GM12878 (cell line): ENCODE measurements at regions not wholly inside any gene's neighbourhood (a gene's known extent, or its start where the extent isn't known, plus 50 kb on each side); places are given as distances from the start of the nearest gene placed in this dataset.

Experiments
- ATAC-seq: fragments of 200-7000 bp; cut with Tn5 transposase; 3 replicates; pipeline ENCODE4 v1.9.1; 2020; ENCODE audit warnings: mild to moderate bottlenecking, moderate library complexity
- BruUV-seq: library from RNA; stranded (reverse); fragments of 400-500 nt; replicated peaks from 2 replicates; lab custom pipeline; 2021; lab: Mats Ljungman, UMichigan
- CTCF ChIA-PET: fragments of 300-600 bp; sonication (Branson Sonifier 250); formaldehyde crosslinking; extraction: SDS; loops from one replicate; lab custom pipeline; 2021; ENCODE audit warnings: inconsistent platforms; lab: Yijun Ruan, JAX
- POLR2A ChIA-PET: fragments of 350-600 bp; formaldehyde crosslinking; extraction: SDS; loops from one replicate; lab custom pipeline; 2021; ENCODE audit warnings: inconsistent platforms; lab: Charles Lee
- RAD21 ChIA-PET: fragments of 300-600 bp; sonication (Branson Sonifier 250); formaldehyde crosslinking; loops from one replicate; lab custom pipeline; 2023; ENCODE audit warnings: antibody characterized with exemption; ENCODE audit not compliant: unreplicated experiment; lab: Charles Lee
- SMC1A ChIA-PET: fragments of 300-600 bp; sonication (Branson Sonifier 250); formaldehyde crosslinking; loops from one replicate; lab custom pipeline; 2023; ENCODE audit not compliant: unreplicated experiment, uncharacterized antibody; lab: Charles Lee
- DNase-seq: peaks from one replicate; pipeline ENCODE4 v3.0.0-alpha.2; 2011; ENCODE audit warnings: low read depth, low spot score
- FAIRE-seq: peaks from 3 replicates; lab custom pipeline; 2011; peaks lifted over from hg19 to GRCh38; lab: Jason Lieb, UNC
- H2AFZ ChIP-seq: 2 replicates; pipeline ENCODE4 v1.6.0; 2011; ENCODE audit warnings: low read depth, low read length, control low read depth; ENCODE audit not compliant: control insufficient read depth
- H3K27ac ChIP-seq: 2 replicates; pipeline ENCODE4 v1.5.1; 2011; ENCODE audit warnings: control low read depth; ENCODE audit not compliant: control insufficient read depth, insufficient read depth
- H3K27me3 ChIP-seq, 2 experiments: replicated peaks in 1 of 2; 2 replicates each; pipeline versions ENCODE4 v1.6.0 to v1.6.1; 2011; ENCODE audit warnings: low read length in 1 of 2; ENCODE audit not compliant: control insufficient read depth in 2 of 2, insufficient read depth in 2 of 2
- H3K36me3 ChIP-seq, 2 experiments: 2 replicates each; pipeline ENCODE4 v1.5.1; 2011; ENCODE audit warnings: low read length in 1 of 2; ENCODE audit not compliant: control insufficient read depth in 2 of 2, insufficient read depth in 2 of 2
- H3K4me1 ChIP-seq: 2 replicates; pipeline ENCODE4 v1.6.1; 2011; ENCODE audit warnings: mild to moderate bottlenecking, low read length, moderate library complexity, mixed read lengths; ENCODE audit not compliant: control insufficient read depth, insufficient read depth
- H3K4me2 ChIP-seq: 2 replicates; pipeline ENCODE4 v1.6.0; 2011; ENCODE audit warnings: control low read depth; ENCODE audit not compliant: control insufficient read depth, insufficient read depth
- H3K4me3 ChIP-seq: fragments of 200-600 bp; sonication (generic); 2 replicates; pipeline ENCODE4 v1.5.1; 2016
- H3K79me2 ChIP-seq: 2 replicates; pipeline ENCODE4 v1.6.0; 2011; ENCODE audit warnings: low read length; ENCODE audit not compliant: control insufficient read depth, insufficient read depth
- H3K9ac ChIP-seq: 2 replicates; pipeline ENCODE4 v1.8.0; 2011; ENCODE audit warnings: low read length, control low read depth, mixed read lengths; ENCODE audit not compliant: control insufficient read depth, insufficient read depth
- H3K9me3 ChIP-seq: replicated peaks from 3 replicates; pipeline ENCODE4 v1.5.1; 2011; ENCODE audit warnings: mild to moderate bottlenecking, low read length; ENCODE audit not compliant: control insufficient read depth, insufficient read depth
- H4K20me1 ChIP-seq: 2 replicates; pipeline ENCODE4 v1.6.0; 2011; ENCODE audit not compliant: control insufficient read depth, insufficient read depth
- CREM ChIP-seq: IDR thresholded peaks from 2 replicates; pipeline ENCODE4 v1.6.1; 2014; ENCODE audit warnings: antibody characterized with exemption, low read depth
- FOXM1 ChIP-seq: IDR thresholded peaks from 2 replicates; pipeline ENCODE4 v1.6.1; 2012; ENCODE audit warnings: low read depth, mild to moderate bottlenecking, inconsistent platforms, low read length, moderate library complexity
- HCFC1 ChIP-seq: fragments of 150-350 bp; IDR thresholded peaks from 2 replicates; pipeline ENCODE4 v1.6.1; 2014; ENCODE audit warnings: low read length
- IKZF1 ChIP-seq: fragments of 450-650 bp; conservative IDR thresholded peaks from 2 replicates; pipeline ENCODE4 v1.6.1; 2017; ENCODE audit warnings: antibody characterized with exemption, mild to moderate bottlenecking
- MYB ChIP-seq: fragments of 150-350 bp; IDR thresholded peaks from 2 replicates; pipeline ENCODE4 v1.6.1; 2014; ENCODE audit warnings: mild to moderate bottlenecking, low read depth, low read length, borderline replicate concordance
- NFYA ChIP-seq: IDR thresholded peaks from 2 replicates; pipeline ENCODE4 v1.6.1; 2011; ENCODE audit warnings: low read depth, mild to moderate bottlenecking, low read length, improper control_type of control experiment, borderline replicate concordance
- NR2F1 ChIP-seq: fragments of 450-650 bp; conservative IDR thresholded peaks from 2 replicates; pipeline ENCODE4 v1.6.1; 2017; ENCODE audit warnings: mild to moderate bottlenecking
- RELA ChIP-seq: fragments of 450-650 bp; IDR thresholded peaks from 2 replicates; pipeline ENCODE4 v1.8.0; 2014; ENCODE audit warnings: borderline replicate concordance; ENCODE audit not compliant: partially characterized antibody
- SIN3A ChIP-seq: IDR thresholded peaks from 2 replicates; pipeline ENCODE4 v1.6.1; 2012; ENCODE audit warnings: low read depth, low read length, improper control_type of control experiment
- SMC3 ChIP-seq: IDR thresholded peaks from 2 replicates; pipeline ENCODE4 v1.6.1; 2011; ENCODE audit warnings: low read length, improper control_type of control experiment, borderline replicate concordance
- ZNF24 ChIP-seq: fragments of 450-650 bp; IDR thresholded peaks from 2 replicates; pipeline ENCODE4 v1.6.1; 2017; ENCODE audit warnings: antibody characterized with exemption, mild to moderate bottlenecking
- ZNF274 ChIP-seq: IDR thresholded peaks from one replicate; pipeline ENCODE4 v1.8.0; 2011; ENCODE audit not compliant: insufficient read length, insufficient read depth
- ZNF384 ChIP-seq: IDR thresholded peaks from 2 replicates; pipeline ENCODE4 v1.6.1; 2012; ENCODE audit warnings: low read depth, mild to moderate bottlenecking, low read length, improper control_type of control experiment, borderline replicate concordance
- ZZZ3 ChIP-seq: IDR thresholded peaks from 2 replicates; pipeline ENCODE4 v1.6.1; 2011; ENCODE audit warnings: low read depth; ENCODE audit not compliant: control insufficient read depth, insufficient read length
- WGBS: methylation state at CpG from one replicate; pipeline ENCODE4 v1.1.6; 2016; ENCODE audit warnings: low lambda C conversion rate; ENCODE audit not compliant: insufficient replicate concordance, insufficient coverage; ENCODE audit errors: missing lambda C conversion rate; 5-methylcytosine and 5-hydroxymethylcytosine counted together
- in situ Hi-C: fragments of 300-500 bp; cut with MboI; formaldehyde crosslinking; loops from 9 replicates; pipeline ENCODE4 v1.14.3; 2018; ENCODE audit warnings: mixed read lengths
- intact Hi-C: fragments of 100-400 bp; cut with micrococcal nuclease; formaldehyde crosslinking; loops from one replicate; pipeline ENCODE4 v1.14.2; 2022; ENCODE audit not compliant: unreplicated experiment
- TF ChIP-seq, protein P1 (sequence below): fragments of 450-650 bp; formaldehyde crosslinking; IDR thresholded peaks from 2 replicates; pipeline ENCODE4 v1.5.0; 2022; ENCODE audit warnings: mild to moderate bottlenecking, missing genetic modification characterization
- TF ChIP-seq, protein P2 (sequence below): IDR thresholded peaks from 2 replicates; pipeline ENCODE4 v1.6.1; 2012; ENCODE audit warnings: low read length, inconsistent platforms

DNA sequence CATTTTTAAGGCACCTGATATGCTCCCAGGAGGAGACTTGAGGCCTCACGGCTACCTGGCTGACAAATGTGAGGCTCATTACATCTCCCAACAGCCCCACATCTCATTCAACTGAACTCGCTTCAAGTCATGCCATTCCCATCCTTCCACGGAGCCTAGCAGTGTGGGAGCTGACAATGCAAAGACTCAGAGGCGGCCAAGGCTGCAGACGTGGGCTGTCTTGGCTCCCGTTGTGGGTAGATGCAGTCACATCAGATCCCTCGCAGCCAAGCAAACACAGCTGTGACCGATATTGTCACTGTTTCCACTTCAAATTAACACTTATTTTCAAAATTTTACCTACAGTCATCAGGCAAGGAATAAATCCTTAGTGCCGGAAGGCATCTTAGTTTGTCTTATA is 64.0 kb upstream of the TRIB2 start:
- TF ChIP-seq ZNF384 (no peak), SMC3 (no peak), NR2F1 (no peak), NFYA (no peak), HCFC1 (no peak), IKZF1 (no peak), SIN3A (no peak), CREM (no peak), ZZZ3 (no peak), ZNF24 (no peak), ZNF274 (no peak), FOXM1 (no peak), MYB (no peak), RELA (no peak)
- TF ChIP-seq, protein P1, sequence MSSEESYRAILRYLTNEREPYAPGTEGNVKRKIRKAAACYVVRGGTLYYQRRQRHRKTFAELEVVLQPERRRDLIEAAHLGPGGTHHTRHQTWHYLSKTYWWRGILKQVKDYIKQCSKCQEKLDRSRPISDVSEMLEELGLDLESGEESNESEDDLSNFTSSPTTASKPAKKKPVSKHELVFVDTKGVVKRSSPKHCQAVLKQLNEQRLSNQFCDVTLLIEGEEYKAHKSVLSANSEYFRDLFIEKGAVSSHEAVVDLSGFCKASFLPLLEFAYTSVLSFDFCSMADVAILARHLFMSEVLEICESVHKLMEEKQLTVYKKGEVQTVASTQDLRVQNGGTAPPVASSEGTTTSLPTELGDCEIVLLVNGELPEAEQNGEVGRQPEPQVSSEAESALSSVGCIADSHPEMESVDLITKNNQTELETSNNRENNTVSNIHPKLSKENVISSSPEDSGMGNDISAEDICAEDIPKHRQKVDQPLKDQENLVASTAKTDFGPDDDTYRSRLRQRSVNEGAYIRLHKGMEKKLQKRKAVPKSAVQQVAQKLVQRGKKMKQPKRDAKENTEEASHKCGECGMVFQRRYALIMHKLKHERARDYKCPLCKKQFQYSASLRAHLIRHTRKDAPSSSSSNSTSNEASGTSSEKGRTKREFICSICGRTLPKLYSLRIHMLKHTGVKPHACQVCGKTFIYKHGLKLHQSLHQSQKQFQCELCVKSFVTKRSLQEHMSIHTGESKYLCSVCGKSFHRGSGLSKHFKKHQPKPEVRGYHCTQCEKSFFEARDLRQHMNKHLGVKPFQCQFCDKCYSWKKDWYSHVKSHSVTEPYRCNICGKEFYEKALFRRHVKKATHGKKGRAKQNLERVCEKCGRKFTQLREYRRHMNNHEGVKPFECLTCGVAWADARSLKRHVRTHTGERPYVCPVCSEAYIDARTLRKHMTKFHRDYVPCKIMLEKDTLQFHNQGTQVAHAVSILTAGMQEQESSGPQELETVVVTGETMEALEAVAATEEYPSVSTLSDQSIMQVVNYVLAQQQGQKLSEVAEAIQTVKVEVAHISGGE, result no peak
- TF ChIP-seq, protein P2, sequence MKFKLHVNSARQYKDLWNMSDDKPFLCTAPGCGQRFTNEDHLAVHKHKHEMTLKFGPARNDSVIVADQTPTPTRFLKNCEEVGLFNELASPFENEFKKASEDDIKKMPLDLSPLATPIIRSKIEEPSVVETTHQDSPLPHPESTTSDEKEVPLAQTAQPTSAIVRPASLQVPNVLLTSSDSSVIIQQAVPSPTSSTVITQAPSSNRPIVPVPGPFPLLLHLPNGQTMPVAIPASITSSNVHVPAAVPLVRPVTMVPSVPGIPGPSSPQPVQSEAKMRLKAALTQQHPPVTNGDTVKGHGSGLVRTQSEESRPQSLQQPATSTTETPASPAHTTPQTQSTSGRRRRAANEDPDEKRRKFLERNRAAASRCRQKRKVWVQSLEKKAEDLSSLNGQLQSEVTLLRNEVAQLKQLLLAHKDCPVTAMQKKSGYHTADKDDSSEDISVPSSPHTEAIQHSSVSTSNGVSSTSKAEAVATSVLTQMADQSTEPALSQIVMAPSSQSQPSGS, result no peak
- Histone ChIP-seq H3K9ac (no peak overlapping the region), H3K27me3 (0 out of 4 replicates have a peak, but pooled peaks cover 0 to 2% of the 10 kb centered on the region in 2 experiments), H3K79me2 (no peaks in the 10 kb centered on the region), H3K4me1 (no peaks in the 10 kb centered on the region), H3K36me3 (no peaks in the 10 kb centered on the region), H3K4me2 (no peak overlapping the region), H3K27ac (no peak overlapping the region), H2AFZ (no peak overlapping the region), H3K4me3 (no peak overlapping the region), H4K20me1 (no peaks in the 10 kb centered on the region), H3K9me3 (no peaks in the 10 kb centered on the region)
- WGBS, result 54% methylated on average over 9 of the region's 9 CpGs
- ChIA-PET RAD21 (no interaction called here), POLR2A (no interaction called here), SMC1A (interaction anchor here (0.7 to 1.3 kb wide), 2 partner anchors 21 to 39 kb away, joined by 3 read pairs; no protein-coding TSS in a partner anchor), CTCF (interaction anchor here (1.3 to 1.8 kb wide), 2 partner anchors 10 to 63 kb away, joined by 3 to 6 read pairs; no protein-coding TSS in a partner anchor)
- no TSS peak for BruUV-seq
- ATAC-seq, result no peak
- no peak for DNase-seq
- intact Hi-C loops, result no loop called here
- in situ Hi-C loops, result no loop called here
- no peak for FAIRE-seq
